ENCODE measurements at regions not wholly inside any gene's neighbourhood (a gene's known extent, or its start where the extent isn't known, plus 50 kb on each side); places are given as distances from the start of the nearest gene placed in this dataset.
"Not testable (repeated sequence)": the region's sequence is repeated elsewhere in the genome, so short reads cannot be mapped to it uniquely, and the experiment has no call there.

GRCh38 chr12:42017051-42017450, 127.6 kb downstream of the GXYLT1 start:
- no peak overlapping the region for H3K27ac ChIP-seq
- TF ChIP-seq CTCF (IDR thresholded peaks at IDR 0.05) (no peak), ZFX (IDR thresholded peaks at IDR 0.05; ENCODE audit: borderline replicate concordance) (no peak)

GRCh38 chr12:42015051-42015461, 129.6 kb downstream of the GXYLT1 start:
- no peak for TF ChIP-seq CTCF (IDR thresholded peaks at IDR 0.05)
- TF ChIP-seq ZFX (IDR thresholded peaks at IDR 0.05; ENCODE audit: borderline replicate concordance): no peak
- H3K27ac ChIP-seq: no peak overlapping the region

DNA sequence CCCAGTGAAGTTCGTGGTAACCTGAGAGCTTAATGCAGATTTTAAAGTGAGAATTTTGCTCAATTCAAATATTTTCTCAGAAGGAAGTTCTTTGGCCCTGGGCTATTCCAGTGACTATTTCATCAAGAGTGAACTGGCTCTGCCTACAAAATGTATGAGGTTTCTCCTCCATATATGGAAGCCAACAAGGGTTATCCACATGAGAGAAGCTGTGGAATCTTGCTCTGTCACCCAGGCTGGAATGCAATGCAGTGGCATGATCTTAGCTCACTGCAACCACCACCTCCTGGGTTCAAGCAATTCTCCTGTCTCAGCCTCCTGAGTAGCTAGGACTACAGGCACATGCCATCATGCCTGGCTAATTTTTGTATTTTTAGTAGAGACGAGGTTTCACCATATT, 132.2 kb downstream of the GXYLT1 start:
- H3K27ac ChIP-seq: not testable (repeated sequence)

GRCh38 chr12:42010715-42011114, 134.0 kb downstream of the GXYLT1 start:
- TF ChIP-seq CTCF (IDR thresholded peaks at IDR 0.05) (no peak), ZFX (IDR thresholded peaks at IDR 0.05; ENCODE audit: borderline replicate concordance) (no peak)
- H3K27ac ChIP-seq: no peak overlapping the region

- no peak overlapping the region for H3K27ac ChIP-seq
- TF ChIP-seq CTCF (IDR thresholded peaks at IDR 0.05): no peak
- no peak for TF ChIP-seq ZFX (IDR thresholded peaks at IDR 0.05; ENCODE audit: borderline replicate concordance)
Observed at GRCh38 chr12:42010257-42010656, 134.4 kb downstream of the GXYLT1 start.

GRCh38 chr12:42008996-42009395, 135.7 kb downstream of the GXYLT1 start:
- H3K27ac ChIP-seq: no peak overlapping the region
- TF ChIP-seq ZFX (IDR thresholded peaks at IDR 0.05; ENCODE audit: borderline replicate concordance) (no peak), CTCF (IDR thresholded peaks at IDR 0.05) (no peak)

GRCh38 chr12:42003031-42003430, 141.6 kb downstream of the GXYLT1 start:
- TF ChIP-seq CTCF (IDR thresholded peaks at IDR 0.05) (no peak), ZFX (IDR thresholded peaks at IDR 0.05; ENCODE audit: borderline replicate concordance) (no peak)
- H3K27ac ChIP-seq: no peak overlapping the region

DNA sequence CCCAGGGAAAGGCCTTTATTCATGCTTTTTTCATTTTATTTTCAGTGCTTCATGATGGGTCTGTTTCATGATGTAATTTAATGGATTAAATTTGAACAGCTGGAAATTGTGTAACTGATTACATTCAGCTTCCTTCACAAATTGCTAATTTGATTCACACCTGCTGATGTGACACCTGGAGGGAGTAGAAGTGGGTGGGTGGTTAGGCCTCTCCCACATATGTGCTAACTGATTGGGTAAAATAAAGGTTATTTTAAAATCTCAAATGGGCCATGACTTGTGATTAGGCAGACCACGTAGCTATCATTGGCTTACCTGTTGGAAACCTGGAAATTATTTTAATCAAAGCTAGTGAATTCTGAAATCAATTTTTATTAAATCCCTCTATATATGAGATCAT, 142.1 kb downstream of the GXYLT1 start:
- TF ChIP-seq CTCF (IDR thresholded peaks at IDR 0.05) (no peak), ZFX (IDR thresholded peaks at IDR 0.05; ENCODE audit: borderline replicate concordance) (no peak)
- no peak overlapping the region for H3K27ac ChIP-seq
